ENCODE measurements at regions not wholly inside any gene's neighbourhood (a gene's known extent, or its start where the extent isn't known, plus 50 kb on each side); places are given as distances from the start of the nearest gene placed in this dataset.

DNA sequence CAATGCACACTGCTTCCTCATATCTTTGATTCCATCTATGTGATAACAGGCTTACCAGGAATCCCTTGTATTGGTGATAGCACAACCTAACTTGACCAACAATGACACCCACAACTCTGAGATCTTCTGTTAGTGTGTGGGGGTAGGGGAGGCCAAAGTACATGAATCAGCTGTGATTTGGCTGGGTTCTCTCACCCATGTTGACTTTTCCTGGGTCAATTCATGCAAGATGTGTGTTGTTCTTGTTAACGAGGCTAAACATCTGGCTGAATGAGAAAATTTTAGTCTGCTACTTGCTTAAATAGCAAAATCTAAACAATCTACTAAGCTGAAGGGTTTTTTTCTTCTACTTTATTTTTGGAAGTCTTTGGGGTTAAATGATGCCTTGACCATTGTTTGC lies 341.2 kb upstream of the SLC14A2 start:
- no peak for DNase-seq

DNA sequence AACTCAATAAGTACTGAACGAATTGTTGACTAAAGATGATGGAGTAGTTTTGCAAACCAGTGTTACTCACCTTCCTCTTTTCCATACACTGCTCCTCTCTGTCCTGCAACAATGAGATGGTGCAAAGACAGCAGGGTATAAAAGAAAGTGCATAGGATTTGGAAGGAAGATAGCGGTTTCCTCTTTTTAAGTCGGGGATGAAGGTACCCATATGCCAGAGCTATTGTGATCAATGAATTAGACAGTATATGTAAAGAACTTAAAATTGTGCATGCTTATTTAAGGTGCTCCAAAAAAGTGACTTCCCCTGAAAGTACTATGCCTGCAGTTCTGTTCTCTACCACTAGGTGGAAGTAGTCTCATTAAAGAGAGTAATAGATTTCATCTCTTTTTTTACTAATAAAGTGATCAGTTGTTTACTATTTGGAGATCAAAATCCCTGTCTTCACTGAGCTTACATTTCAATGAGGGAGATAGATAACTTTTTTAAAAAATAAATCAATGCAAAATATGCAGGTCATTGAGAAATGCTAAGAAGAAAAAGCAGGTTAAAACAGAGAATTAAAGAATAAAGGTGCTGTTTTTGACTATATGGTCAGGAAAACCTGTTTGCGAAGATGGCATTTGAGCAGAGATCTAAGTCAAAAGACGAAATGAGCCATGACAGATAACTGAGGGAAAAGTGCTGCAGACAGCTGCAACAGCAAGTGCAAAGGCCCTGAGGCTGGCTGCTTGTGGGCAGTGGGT lies 339.7 kb upstream of the SLC14A2 start:
- DNase-seq, result no peak

DNA sequence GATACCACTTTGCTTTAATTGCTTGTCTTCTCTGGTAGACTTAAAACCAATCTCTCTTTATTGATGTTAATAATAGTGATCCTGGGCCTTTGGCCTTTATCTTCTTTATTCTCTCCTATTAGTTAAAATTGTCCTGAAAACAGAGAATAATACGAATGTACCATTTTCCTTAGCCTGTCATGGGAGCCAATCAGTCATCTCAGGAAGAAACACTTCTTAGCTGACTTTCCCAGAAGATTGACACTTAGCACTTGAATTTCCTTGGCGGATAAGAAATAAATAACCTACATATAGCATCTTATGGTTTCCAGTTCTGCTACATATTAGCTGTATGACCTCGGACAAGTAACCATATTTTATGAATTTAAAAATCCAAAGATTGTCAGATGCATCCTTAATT lies 338.4 kb upstream of the SLC14A2 start:
- no peak for DNase-seq

- no peak for DNase-seq
Observed at GRCh38 chr18:45277908-45278307, 337.4 kb upstream of the SLC14A2 start.

DNA sequence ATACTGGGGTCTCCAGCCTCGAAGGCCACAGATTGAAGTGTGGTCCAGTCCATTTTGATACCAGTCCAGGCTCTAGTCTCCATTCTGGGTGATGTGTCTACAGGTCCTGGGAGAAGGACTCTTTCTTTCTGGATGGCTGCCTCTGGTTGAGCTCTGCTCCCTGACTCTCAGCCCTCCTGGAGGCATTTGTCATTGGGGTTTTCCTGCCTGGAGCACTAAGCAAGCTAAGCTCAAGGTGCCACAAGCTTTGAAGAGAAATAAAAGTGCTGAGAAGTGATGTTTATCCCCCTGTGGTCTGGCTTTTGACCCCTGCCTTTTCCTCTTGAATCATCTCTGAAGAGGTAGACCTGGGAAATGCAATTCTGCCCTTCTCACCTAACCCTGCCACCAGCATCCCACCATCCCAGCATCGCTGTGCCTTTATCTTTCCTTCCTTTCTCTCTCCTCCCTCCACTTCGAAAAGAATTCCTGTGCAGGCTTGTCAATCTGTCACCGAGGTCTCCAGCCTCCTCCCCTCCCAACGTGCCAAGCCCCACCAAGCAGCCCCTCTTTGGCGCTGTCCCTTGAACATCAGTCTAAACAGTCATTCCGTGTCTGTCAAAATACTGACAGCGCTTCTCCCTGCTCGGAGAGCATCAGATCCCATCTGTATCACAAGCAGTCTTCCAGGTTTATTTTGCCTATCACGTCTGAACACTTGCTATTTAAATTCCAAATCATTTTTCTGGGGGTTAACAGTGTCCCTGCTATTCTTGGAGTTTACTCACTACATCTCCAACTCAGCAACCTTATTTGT lies 334.6 kb upstream of the SLC14A2 start:
- no peak for DNase-seq

DNA sequence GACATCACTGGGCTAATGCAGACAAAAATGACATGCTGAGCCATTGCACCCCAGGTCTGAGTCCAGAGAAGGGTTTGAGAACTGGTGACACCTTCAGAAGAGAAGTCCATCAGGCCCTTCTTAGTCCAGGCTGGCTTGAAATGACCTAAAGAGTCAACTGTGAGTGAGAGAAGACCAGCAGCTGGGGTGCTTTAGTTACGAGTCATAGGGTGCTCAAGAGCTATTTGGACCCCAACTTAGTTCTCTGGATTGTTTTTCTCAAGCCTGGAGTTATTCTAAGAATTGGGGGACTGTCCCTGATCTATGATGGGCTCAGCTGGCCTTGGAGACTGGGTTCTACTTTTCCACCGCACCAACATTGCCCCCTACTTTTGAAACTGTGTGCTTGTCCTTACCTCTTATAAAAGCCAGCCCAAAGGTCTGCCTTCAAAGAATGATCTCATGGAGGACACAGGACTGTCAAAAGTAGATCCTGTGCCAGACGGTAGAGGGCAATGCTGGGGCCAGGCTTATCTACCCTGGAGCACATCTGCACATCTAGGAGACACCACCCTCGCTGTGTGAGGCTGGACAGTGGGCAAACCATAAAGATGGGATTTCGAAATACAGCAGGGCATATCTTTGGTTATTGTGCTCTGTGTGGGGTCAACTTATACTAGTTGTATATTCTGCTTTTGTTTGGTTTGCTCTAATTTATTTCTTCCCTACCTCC lies 333.0 kb upstream of the SLC14A2 start:
- DNase-seq, result no peak

- DNase-seq, result no peak
Observed at GRCh38 chr18:45284174-45284573, 331.1 kb upstream of the SLC14A2 start.

- DNase-seq, result no peak
Observed at GRCh38 chr18:45284851-45285250, 330.4 kb upstream of the SLC14A2 start.

DNA sequence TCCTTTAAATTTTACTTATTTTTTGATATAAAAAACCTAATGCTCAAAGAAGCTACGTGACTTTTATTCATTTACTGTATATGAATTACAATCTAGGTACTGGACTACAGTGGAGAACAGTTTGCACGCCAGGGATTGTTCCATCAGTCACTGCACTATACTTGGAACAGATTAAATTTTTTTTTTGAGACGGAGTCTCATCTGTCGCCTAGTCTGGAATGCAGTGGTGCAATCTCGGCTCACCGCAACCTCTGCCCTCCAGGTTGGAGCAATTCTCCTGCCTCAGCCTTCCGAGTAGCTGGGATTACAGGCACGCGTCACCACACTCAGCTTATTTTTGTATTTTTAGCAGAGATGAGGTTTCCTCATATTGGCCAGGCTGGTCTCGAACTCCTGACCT lies 330.0 kb upstream of the SLC14A2 start:
- no peak for DNase-seq

DNA sequence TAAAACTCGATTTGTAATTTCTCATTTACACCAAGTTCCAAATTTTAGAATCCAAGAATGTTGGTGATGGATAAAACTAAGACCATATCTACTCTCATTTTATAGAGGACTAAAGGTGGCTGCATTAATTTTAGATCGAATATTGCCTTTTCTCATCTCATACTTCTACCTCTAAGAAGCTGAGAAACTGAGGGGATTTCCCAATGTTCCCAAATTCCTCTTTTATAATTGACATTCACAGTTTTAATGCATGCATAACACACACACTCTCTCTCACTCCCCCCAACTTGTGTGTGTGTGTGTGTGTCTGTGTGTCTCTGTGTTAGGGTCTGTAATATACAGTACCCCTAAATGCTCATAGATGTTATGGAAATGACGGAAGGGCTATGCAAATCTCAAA lies 328.8 kb upstream of the SLC14A2 start:
- DNase-seq, result no peak

- DNase-seq, result no peak
Observed at GRCh38 chr18:45287531-45287930, 327.7 kb upstream of the SLC14A2 start.

DNA sequence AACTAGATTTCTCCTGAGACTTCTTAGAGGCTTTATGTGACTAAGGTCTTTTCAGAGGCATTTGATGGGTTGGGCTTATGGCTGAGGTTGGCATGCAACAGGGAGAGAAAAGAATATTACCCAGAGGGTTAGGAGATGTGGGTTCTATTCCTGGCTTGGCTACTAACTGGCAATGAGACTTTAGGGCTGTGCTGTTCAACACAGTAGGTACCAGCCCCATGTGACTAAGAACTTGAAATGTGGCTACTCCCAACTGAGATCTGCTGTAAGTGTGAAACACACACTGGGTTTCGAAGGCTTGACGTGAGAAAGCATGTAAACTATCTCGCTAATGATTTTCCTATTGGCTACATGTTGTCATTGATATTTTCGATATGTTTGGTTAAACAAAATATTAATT lies 324.9 kb upstream of the SLC14A2 start:
- DNase-seq, result no peak

DNA sequence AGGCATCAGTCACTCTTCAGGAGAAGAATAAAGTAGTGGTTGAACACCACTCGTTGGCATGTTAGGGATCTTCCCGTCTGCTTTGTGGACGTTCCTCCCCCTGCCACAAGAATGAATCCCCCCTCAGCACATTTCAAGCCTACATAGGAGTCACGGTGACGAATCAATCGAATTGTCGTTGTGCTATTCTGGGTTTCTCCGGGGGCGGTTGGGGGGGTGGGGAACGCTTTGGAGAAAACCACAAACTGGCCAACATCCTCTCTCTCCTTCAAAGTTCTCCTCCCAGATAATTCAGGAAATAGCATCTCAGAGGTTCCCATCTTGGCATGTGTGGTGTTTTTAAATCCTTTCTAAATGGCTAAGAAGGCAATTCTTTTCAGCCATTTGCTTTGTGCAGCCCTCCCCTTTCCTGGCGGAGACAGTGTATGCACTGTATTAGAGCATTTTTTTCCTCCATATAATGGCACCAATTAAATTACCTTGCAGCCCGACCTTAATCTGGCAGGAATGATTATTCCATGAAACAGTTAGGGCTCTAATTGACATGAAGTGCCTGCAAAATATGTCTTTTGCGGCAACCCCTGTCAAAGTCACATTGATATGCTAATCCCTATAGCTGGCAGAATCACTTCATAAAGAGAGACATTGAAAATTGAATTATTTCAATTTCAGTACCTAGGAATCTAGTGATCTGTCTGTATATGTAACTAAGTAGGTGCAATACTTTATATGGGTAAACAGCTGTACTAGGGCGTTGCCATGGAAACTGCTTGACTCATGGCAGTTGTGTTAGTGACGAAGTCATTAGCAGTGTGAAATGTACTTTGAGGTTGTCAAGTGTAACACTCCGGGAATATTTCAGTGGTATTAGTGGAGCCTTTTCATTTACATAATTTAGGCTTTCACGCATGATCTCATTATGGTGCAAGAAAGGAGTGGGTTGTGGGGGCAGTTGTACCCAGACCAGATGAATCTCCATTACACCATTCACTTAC lies 323.4 kb upstream of the SLC14A2 start:
- DNase-seq, result no peak

GRCh38 chr18:45295388-45295787 lies 319.9 kb upstream of the SLC14A2 start:
- no peak for DNase-seq

DNA sequence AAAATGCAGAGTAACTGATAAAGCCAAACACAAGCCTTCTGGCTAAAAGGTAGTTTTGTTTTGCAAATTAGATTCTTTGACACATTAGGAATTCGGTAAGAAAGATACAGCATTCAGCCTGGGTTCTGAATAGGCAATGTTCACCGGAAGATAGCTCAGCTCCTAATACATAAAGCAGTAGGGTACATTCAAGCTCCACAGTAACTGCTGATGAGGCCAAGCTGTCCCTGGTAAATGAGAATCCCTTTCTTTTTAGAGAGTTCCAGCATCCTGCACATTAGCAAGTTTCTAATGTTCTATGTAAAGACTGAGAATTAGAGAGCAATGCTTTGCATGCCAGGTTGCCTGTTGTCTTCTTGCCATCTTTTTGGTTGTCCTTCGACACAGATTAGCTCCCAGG lies 316.3 kb upstream of the SLC14A2 start:
- no peak for DNase-seq

- no peak for DNase-seq
Observed at GRCh38 chr18:45303026-45303425, 312.2 kb upstream of the SLC14A2 start.

- DNase-seq, result no peak
Observed at GRCh38 chr18:45304558-45304957, 310.7 kb upstream of the SLC14A2 start.

GRCh38 chr18:45312555-45313126 lies 302.6 kb upstream of the SLC14A2 start:
- no peak for DNase-seq

GRCh38 chr18:45316127-45316526 lies 299.1 kb upstream of the SLC14A2 start:
- DNase-seq, result no peak

DNA sequence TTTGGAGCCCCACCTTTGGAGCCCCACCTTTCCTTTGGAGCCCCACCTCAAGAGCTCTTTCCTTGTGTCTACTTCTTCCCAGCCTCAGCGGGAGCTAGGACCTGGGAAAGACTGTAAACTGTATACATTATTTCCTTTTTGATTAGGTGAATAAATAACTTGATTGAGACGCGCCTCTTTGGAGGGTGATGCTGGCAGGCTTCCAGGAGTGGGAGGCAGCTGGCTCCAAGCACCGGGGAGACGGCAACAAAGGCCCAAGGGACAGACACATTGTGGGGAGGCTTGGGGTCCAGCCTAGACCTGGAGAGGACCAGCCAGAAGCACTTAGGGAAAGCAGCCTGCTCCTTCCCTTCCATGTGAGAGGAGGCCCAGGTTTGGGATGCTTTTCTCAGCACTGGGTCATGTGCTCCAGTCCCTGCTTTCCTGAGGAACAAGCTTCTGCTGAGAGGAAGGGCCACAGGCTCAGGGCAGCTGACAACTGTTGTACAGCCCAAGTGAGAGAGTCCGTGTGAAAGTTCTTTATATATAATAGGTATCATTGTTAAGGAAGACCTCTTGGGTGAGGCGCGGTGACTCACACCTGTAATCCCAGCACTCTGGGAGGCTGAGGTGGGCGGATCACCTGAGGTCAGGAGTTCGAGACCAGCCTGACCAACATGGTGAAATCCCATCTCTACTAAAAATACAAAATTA lies 297.2 kb upstream of the SLC14A2 start:
- no peak for DNase-seq

- no peak for DNase-seq
Observed at GRCh38 chr18:45320724-45321123, 294.6 kb upstream of the SLC14A2 start.

DNA sequence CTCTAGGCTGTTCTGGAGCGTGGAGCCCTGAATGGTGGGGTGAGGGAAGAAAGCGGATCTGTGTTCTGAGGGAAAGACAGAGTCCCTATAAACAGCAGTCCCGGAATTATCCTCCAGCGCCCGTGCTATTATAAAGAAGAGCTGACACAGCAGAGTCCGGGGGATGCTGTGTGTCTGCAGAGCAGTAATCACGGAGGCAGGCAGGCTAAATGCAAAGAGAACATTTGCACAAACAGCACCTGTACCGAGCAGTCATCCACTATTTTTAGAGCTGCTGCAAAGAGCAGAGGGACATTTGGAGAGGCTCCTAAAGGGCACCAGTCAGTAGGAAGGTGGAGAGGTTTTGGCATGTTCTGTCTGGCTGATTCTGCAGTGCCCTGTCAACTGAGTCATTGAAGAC lies 293.8 kb upstream of the SLC14A2 start:
- DNase-seq, result no peak

All from activated CD4-positive, CD25-positive, alpha-beta regulatory T cell (primary cell).